Activated T-cell treated with anti-CD3 and anti-CD28 coated beads, Interleukin-2, amount 50 U/mL, for 4 hours (primary cell): ENCODE measurements at regions not wholly inside any gene's neighbourhood (a gene's known extent, or its start where the extent isn't known, plus 50 kb on each side); places are given as distances from the start of the nearest gene placed in this dataset.
A peak's percentile ranks its signal among the peaks of the same experiment; 100 is the strongest.

Experiments
- ATAC-seq, 2 donors: fragments of 200-7000 bp; cut with Tn5 transposase; one replicate each; pipeline ENCODE4 v1.10.0; 2021
- DNase-seq: peaks from one replicate; pipeline ENCODE4 v3.0.0-alpha.2; 2020
- H3K27me3 Mint-ChIP-seq: one replicate; pipeline ENCODE4 v1.8.0; 2021; ENCODE audit warnings: low read depth, mixed read lengths
- H3K36me3 Mint-ChIP-seq: one replicate; pipeline ENCODE4 v1.8.0; 2022; ENCODE audit warnings: mixed read lengths; ENCODE audit not compliant: insufficient read depth
- H3K4me1 Mint-ChIP-seq: one replicate; pipeline ENCODE4 v1.8.0; 2021; ENCODE audit warnings: low read depth, mixed read lengths
- H3K4me3 Mint-ChIP-seq: one replicate; pipeline ENCODE4 v1.8.0; 2021; ENCODE audit warnings: mild to moderate bottlenecking, moderate library complexity, mixed read lengths
- H3K9me3 Mint-ChIP-seq: one replicate; pipeline ENCODE4 v1.8.0; 2021; ENCODE audit warnings: mixed read lengths

GRCh38 chr9:96078897-96079490 is 203.5 kb downstream of the ERCC6L2 start:
- peaks cover 9% of the 10 kb centered on the region for H3K27me3 Mint-ChIP-seq
- no peak overlapping the region for H3K4me3 Mint-ChIP-seq
- ATAC-seq (no peak), DNase-seq (no peak)
- no peaks in the 10 kb centered on the region for H3K4me1 Mint-ChIP-seq
- H3K36me3 Mint-ChIP-seq = no peaks in the 10 kb centered on the region
- H3K9me3 Mint-ChIP-seq = no peaks in the 10 kb centered on the region

DNA sequence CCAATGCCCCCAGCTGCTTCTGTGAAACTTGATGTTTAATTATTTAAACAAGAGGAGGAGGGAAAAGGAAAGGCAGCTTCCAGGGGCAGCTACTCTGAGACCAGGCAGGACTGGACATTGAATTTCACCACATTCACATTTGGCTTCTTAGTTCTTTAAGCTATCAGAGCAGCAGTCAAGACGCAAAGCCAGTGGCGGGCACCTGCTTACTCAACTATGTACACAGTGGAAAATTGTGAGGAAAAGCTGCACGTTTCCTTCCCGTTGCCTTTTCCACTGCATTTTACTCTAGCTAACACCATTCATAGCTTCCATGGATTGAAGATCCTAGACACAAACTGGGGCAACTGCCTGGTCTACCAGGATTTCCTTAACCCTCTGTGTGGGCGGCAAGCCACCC is 200.3 kb downstream of the ERCC6L2 start:
- ATAC-seq (no peak), DNase-seq (no peak)
- Mint-ChIP-seq H3K9me3 (no peaks in the 10 kb centered on the region), H3K4me3 (no peak overlapping the region), H3K36me3 (no peaks in the 10 kb centered on the region), H3K4me1 (no peaks in the 10 kb centered on the region), H3K27me3 (peaks cover 11% of the 10 kb centered on the region)

DNA sequence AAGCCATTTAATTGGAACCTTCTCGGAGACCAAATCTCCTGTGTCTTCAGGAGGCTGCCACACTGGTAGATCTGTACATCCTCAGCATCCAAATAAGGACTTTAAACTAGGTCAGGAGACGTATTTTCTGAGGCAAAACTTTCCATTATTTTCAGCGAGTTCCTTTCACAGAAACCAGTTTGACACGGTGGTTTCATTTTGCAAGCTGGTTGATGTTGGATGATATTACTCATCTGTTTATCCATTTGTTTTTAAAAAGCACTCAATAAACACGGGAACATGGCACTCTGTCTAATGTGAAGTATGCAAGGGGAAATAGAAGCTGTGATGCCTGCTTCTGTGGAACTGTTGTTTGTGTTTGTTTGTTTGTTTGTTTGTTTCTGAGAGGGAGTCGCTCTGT is 199.6 kb downstream of the ERCC6L2 start:
- ATAC-seq (no peak), DNase-seq (no peak)
- Mint-ChIP-seq H3K36me3 (no peaks in the 10 kb centered on the region), H3K4me1 (no peaks in the 10 kb centered on the region), H3K27me3 (peaks cover 5% of the 10 kb centered on the region), H3K9me3 (no peaks in the 10 kb centered on the region), H3K4me3 (no peak overlapping the region)

DNA sequence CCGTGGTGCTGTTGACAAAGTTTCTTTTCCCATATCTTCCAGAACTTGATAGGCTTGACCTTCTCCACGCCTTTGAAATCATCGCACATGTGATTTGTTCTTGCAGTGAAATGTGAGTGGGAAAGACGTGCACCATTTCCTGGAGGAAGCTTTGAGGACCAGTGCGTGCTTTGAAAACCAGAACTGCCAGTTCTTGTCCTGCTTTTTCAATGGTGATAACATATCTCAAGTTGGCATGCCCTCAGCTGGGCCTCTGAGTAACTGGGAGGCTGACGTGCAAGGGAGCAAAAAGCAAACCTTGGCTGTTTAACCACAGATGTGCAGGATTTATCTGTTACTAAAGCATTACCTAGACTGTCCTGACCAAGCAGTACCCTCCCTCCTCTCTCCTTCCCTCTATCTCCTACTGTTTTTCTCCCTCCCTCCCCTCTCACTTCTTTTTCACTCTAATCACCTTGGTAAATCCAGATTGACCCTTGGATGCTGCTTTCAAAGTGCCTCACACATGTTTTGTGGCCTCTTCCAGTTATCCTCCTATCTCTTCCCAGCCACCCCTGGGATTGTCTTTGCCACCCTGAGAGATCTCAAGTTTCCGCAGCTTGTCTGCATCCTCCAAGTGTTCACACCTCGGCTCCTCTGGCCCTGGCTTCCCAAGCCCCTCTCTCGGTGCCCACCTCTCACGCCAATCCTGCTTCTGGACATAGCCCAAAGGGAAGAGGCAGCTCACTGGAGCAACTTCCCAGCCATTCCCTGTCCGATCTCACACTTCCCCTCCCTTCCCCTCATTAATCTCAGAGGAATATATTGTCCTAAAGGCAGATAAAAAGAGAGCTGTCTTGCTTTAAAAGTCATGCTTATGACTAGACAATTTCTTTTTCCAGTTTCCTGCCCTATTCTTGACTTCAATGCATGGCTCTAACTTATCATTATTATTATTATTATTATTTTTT is 198.3 kb downstream of the ERCC6L2 start:
- no peak for DNase-seq
- H3K4me1 Mint-ChIP-seq = no peaks in the 10 kb centered on the region
- peaks cover 5% of the 10 kb centered on the region for H3K27me3 Mint-ChIP-seq
- ATAC-seq = no peak
- H3K36me3 Mint-ChIP-seq = no peaks in the 10 kb centered on the region
- no peaks in the 10 kb centered on the region for H3K9me3 Mint-ChIP-seq
- no peak overlapping the region for H3K4me3 Mint-ChIP-seq

GRCh38 chr9:96072930-96073329 is 197.4 kb downstream of the ERCC6L2 start:
- Mint-ChIP-seq H3K4me3 (no peak overlapping the region), H3K36me3 (no peaks in the 10 kb centered on the region), H3K27me3 (peaks cover 5% of the 10 kb centered on the region), H3K4me1 (no peaks in the 10 kb centered on the region), H3K9me3 (no peaks in the 10 kb centered on the region)
- ATAC-seq (no peak), DNase-seq (no peak)

GRCh38 chr9:96071815-96072124 is 196.3 kb downstream of the ERCC6L2 start:
- Mint-ChIP-seq H3K4me3 (no peak overlapping the region), H3K27me3 (peaks cover 5% of the 10 kb centered on the region), H3K4me1 (no peaks in the 10 kb centered on the region), H3K9me3 (no peaks in the 10 kb centered on the region), H3K36me3 (no peaks in the 10 kb centered on the region)
- ATAC-seq (no peak), DNase-seq (no peak)

DNA sequence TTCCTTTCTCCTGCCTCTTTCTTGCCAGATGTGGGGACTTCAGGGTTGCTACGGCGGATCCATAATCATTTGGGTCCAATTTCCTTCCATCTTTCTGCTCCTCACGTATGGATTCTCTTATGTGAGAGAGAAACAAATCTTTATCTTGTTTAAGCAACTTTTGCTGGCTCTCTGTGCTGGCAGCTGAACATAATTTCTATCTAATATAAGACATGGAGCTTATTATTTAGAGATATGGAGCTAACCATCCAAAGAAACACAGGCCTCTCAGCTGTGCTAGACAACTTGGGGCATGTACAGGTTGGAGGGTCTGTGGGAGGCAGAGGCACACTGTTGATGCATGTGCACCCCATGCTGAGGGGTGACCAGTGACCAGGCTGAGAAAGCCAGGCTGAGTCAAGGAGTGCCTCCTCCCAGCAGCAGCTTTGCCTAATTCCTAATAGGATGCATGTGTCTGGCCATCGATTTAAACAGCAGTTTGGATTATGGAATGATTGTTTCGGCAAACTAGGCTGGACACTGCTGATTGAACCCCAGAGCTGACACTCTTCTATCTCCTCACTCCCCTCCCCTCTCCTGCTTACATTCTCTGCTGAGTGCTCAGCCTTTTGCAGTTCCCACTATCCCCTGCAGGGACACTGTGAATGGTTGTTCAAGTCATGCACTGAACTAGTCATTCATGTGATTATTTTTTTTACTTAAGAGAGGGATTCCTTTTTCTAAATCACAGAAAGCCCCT is 195.8 kb downstream of the ERCC6L2 start:
- H3K4me3 Mint-ChIP-seq = no peak overlapping the region
- peaks cover 5% of the 10 kb centered on the region for H3K27me3 Mint-ChIP-seq
- no peaks in the 10 kb centered on the region for H3K9me3 Mint-ChIP-seq
- peak; percentile 61 to 74 for ATAC-seq
- no peaks in the 10 kb centered on the region for H3K4me1 Mint-ChIP-seq
- no peak for DNase-seq
- H3K36me3 Mint-ChIP-seq = no peaks in the 10 kb centered on the region

- Mint-ChIP-seq H3K27me3 (peaks cover 5% of the 10 kb centered on the region), H3K36me3 (no peaks in the 10 kb centered on the region), H3K4me1 (no peaks in the 10 kb centered on the region), H3K4me3 (no peak overlapping the region), H3K9me3 (no peaks in the 10 kb centered on the region)
- ATAC-seq = no peak
- DNase-seq = no peak
Observed at GRCh38 chr9:96069629-96070220, 194.2 kb downstream of the ERCC6L2 start.

DNA sequence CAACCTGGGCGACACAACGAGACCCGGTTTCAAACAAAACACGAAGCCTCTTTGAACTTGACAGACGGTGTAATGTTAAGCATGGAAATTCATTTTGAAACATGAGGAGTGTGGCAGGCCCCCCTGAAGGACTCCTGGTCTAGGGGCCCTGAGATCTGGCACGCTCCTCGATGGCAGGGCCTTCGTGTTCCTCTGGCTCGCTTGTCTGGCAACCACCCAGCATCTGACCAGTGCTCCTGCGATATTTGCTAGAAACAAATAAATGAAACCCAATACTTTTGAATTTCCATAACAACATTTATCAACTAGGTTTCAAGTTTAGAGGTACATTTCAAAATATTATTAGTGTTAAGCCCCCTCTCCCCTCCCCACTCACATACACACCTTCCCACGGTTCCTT is 193.0 kb downstream of the ERCC6L2 start:
- H3K9me3 Mint-ChIP-seq = no peaks in the 10 kb centered on the region
- no peak for ATAC-seq
- H3K4me1 Mint-ChIP-seq = no peaks in the 10 kb centered on the region
- DNase-seq = no peak
- H3K27me3 Mint-ChIP-seq = no peaks in the 10 kb centered on the region
- H3K4me3 Mint-ChIP-seq = no peak overlapping the region
- no peaks in the 10 kb centered on the region for H3K36me3 Mint-ChIP-seq

DNA sequence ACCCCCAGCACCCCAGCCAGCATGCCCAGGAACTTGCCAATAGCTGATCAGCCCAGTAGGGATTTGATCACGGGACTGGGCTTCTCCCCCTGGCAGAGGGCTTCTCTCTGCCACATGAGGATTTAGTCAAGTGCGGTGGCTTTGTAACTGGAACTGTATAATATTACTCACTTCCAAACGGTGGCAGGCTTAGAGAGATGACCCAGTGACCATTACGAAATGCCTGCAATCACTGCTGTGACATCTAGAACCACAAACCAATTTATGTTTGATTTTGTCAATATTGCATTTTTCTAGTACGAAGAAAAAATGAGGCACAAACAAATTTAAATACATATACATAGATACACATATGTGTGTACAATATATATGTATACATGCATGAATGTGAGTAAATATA is 192.1 kb downstream of the ERCC6L2 start:
- Mint-ChIP-seq H3K9me3 (no peaks in the 10 kb centered on the region), H3K4me1 (no peaks in the 10 kb centered on the region), H3K27me3 (no peaks in the 10 kb centered on the region), H3K4me3 (no peak overlapping the region), H3K36me3 (no peaks in the 10 kb centered on the region)
- ATAC-seq = no peak
- DNase-seq = no peak

DNA sequence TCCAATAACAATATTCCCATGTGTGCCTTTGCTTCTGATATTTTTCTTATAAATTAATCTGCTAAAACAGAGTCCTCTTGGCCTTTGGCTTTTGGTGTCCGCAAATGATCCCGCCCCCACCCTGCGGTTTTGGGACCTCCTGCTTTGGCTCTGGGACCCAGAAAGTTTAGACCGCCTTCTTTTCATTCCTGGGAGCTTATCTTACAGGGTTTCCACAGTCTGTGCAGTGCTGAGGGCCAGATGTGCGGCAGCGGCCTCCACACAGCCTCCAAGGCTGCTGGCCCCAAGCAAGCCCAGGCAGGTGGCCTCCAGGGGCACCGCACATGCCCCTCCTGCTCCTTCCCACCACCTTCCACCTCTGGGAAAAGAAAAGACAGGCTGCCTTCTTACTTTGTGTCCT is 191.5 kb downstream of the ERCC6L2 start:
- Mint-ChIP-seq H3K27me3 (no peaks in the 10 kb centered on the region), H3K4me1 (peaks cover 1% of the 10 kb centered on the region), H3K4me3 (no peak overlapping the region), H3K9me3 (no peaks in the 10 kb centered on the region), H3K36me3 (no peaks in the 10 kb centered on the region)
- ATAC-seq = no peak
- DNase-seq = no peak

DNA sequence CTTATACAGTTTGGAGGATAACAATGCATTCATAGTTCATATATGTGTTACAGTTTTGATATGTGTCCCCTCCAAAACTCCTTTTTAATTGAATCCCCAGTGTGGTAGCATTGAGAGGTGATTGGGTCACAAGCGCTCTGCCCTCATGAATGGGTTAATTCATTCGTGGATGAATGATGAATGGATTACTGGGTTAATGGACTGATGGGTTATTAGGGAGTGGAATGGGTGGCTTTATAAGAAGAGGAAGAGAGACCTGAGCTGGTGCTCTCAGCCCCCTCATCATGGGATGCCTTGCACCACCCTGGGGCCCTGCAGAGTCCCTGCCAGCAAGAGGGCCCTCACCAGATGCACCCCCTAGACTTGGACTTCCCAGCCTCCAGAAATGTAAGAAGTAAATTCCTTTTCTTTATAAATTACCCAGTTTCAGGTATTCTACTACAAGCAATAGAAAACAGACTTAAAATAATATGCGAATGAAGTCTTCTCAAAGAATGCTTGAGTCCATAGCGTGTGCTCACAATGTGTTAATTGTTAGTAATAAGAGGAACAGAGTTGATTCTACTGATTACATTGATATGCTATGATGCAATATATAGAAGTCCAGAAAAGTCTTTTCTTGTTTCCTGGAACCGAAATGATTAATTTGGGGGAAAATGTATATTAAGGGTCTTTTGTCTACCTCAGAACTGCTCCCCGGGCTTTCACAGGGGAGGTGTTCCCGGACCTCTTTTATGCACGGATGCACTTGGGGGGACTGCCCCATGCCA is 190.2 kb downstream of the ERCC6L2 start:
- DNase-seq (no peak), ATAC-seq (no peak)
- H3K36me3 Mint-ChIP-seq = no peaks in the 10 kb centered on the region
- H3K4me3 Mint-ChIP-seq = no peak overlapping the region
- no peaks in the 10 kb centered on the region for H3K27me3 Mint-ChIP-seq
- no peaks in the 10 kb centered on the region for H3K9me3 Mint-ChIP-seq
- H3K4me1 Mint-ChIP-seq = peaks cover 3% of the 10 kb centered on the region

DNA sequence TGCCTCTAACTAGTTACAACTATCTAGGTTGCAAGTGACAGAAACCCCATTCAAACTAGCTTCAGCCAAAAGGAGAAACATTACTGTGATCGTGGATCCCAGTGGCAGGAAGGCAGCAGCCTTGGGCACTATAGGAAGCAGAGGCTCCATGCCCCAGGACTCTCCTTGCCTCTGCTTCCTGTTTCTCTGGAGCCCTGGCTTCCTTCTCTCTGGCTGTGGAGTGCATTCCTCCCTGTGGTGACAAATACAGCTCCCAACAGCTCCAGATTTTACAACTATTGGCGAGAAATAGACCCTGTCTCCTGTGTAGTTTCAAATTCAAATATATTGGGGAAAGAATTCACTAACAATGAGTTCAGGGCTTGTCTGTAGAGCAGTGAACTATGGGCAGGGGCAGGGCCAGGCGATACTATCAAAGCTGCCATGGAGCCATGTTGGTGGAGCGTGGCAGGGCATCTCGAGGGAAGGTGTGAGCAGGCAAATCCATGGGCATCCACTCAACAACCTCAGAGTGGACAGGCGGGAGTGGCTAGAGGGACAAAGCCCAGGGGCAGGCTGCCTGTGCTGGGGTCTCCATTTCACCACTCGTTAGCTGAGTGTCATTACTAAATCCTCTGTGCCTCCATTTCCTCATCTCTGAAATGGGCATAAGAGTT is 189.5 kb downstream of the ERCC6L2 start:
- H3K4me1 Mint-ChIP-seq = peaks cover 3% of the 10 kb centered on the region
- no peak for DNase-seq
- ATAC-seq = no peak
- H3K36me3 Mint-ChIP-seq = no peaks in the 10 kb centered on the region
- no peak overlapping the region for H3K4me3 Mint-ChIP-seq
- H3K9me3 Mint-ChIP-seq = no peaks in the 10 kb centered on the region
- no peaks in the 10 kb centered on the region for H3K27me3 Mint-ChIP-seq
